Erythroblast (primary cell): ENCODE measurements at regions not wholly inside any gene's neighbourhood (a gene's known extent, or its start where the extent isn't known, plus 50 kb on each side); places are given as distances from the start of the nearest gene placed in this dataset.

Experiments
- GATA1 ChIP-seq: IDR thresholded peaks from 2 replicates; pipeline ENCODE4 v1.6.1; 2011; ENCODE audit warnings: low read depth, mild to moderate bottlenecking, control low read depth, low read length, moderate library complexity
- POLR2A ChIP-seq: IDR thresholded peaks from 2 replicates; pipeline ENCODE4 v1.6.1; 2011; ENCODE audit warnings: mild to moderate bottlenecking, low read length

DNA sequence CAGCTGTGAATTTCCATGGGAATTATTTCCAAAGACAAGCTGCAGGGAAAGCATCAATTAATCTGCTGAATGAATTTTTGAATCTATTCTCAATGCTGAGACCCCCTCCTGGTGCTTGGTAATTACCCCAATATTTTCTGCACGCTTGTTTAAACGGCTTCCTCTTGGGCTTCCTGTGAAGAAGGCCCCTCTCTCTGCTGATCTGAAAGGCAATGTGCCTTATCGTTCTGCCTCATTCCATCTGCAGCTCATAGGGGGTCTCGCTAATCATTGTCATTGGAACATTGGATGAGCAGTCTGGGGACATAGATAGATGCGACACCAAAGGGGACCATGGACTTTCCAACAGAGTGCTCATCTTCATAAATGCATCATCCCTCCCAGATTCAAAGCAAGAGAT is 851.6 kb downstream of the PDHA2 start:
- no peak for TF ChIP-seq POLR2A
- no peak for TF ChIP-seq GATA1
